GM10266 (cell line): ENCODE measurements at regions not wholly inside any gene's neighbourhood (a gene's known extent, or its start where the extent isn't known, plus 50 kb on each side); places are given as distances from the start of the nearest gene placed in this dataset.
"Not testable (repeated sequence)": the region's sequence is repeated elsewhere in the genome, so short reads cannot be mapped to it uniquely, and the experiment has no call there.

Experiments
- DNase-seq: peaks from one replicate; pipeline ENCODE4 v3.0.0; 2012; ENCODE audit errors: extremely low spot score
- CTCF ChIP-seq: IDR thresholded peaks from 2 replicates; pipeline ENCODE4 v1.5.1; 2012; ENCODE audit warnings: mild to moderate bottlenecking, low read depth; ENCODE audit not compliant: control insufficient read depth, insufficient read depth; ENCODE audit errors: missing control alignments

- DNase-seq = no peak
- no peak for TF ChIP-seq CTCF
Measured at GRCh38 chr7:114181280-114181679, 233.3 kb upstream of the FOXP2 start.

GRCh38 chr7:114180556-114181266, 233.9 kb upstream of the FOXP2 start:
- TF ChIP-seq CTCF = no peak
- DNase-seq = no peak

GRCh38 chr7:114175125-114175524, 239.5 kb upstream of the FOXP2 start:
- no peak for DNase-seq
- no peak for TF ChIP-seq CTCF

DNA sequence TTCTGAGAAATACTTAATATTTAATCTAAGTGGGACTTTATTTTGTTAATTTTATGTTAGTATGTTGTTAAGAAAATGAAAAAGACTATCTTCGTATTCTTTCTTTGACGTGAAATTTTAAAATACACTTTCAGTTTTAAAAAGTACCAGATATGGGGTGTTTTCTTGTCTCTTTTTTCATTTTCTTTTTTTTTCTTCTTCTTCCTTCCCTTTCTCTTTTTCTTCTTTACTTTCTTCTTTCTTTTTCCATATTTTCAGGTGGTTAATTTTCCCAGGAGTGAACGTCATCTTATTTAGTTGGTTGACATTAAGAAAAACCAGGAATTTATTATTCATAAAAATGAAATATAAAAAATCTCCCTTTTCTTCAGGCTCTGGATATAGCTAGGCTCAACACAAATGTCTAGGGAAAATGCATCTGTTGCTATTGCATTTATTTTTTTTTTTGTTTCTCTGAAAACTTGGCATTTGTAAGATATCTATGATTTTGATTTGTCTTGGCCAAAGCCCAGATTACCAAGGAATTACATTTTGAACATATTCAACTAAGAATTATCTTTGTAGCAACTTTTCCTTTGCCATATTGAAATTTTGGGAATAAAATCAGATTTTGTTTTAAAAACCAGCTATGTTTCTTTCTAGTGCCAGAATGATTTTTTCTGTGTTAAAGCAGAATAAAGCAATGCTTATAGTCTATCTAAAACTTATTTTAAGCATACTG, 241.3 kb upstream of the FOXP2 start:
- DNase-seq = no peak

GRCh38 chr7:114169389-114169788, 245.2 kb upstream of the FOXP2 start:
- DNase-seq = not testable (repeated sequence)

More for the DNA sequence above, 241.3 kb upstream of the FOXP2 start:
- TF ChIP-seq CTCF = no peak

GRCh38 chr7:114160925-114161324, 242.1 kb upstream of the PPP1R3A start:
- no peak for DNase-seq
- TF ChIP-seq CTCF = no peak

DNA sequence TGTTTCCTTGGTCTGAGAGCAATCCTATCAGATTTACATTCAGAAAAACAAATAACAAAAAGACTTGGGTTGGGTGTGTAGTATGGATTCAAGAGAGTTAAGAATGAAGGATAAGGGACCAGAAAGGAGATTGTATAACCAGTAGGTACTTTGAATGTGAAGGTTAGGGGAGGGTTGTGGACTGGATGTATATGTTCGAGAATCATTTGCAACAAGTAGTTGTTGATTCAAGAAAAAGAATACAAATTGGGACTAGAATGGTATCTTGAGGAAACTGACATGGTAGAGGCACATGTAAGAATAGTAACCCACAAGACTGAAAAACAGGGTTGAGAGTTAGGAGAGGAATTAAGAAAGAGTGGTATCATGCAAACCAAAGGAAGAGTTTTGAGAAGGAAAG, 240.0 kb upstream of the PPP1R3A start:
- no peak for TF ChIP-seq CTCF
- no peak for DNase-seq
